A673 (cell line): ENCODE measurements at regions not wholly inside any gene's neighbourhood (a gene's known extent, or its start where the extent isn't known, plus 50 kb on each side); places are given as distances from the start of the nearest gene placed in this dataset.

Experiments used
- EZH2 ChIP-seq: fragments of 200-600 bp; sonication (generic); IDR thresholded peaks from 2 replicates; pipeline ENCODE4 v1.6.1; 2017; ENCODE audit warnings: borderline replicate concordance, low read depth, mild to moderate bottlenecking, mixed read lengths, antibody characterized with exemption, low read length; ENCODE audit not compliant: poor library complexity, severe bottlenecking
- TF ChIP-seq, protein P1 (sequence below): fragments of 300-800, 200-600 bp; sonication (generic); conservative IDR thresholded peaks from 2 replicates; pipeline ENCODE4 v1.5.1; 2017; ENCODE audit warnings: low read depth, mild to moderate bottlenecking, antibody characterized with exemption, low read length, moderate library complexity, mixed read lengths

GRCh38 chr9:28624771-28625170 is 1051.5 kb upstream of the C9orf72 start:
- TF ChIP-seq, protein P1, sequence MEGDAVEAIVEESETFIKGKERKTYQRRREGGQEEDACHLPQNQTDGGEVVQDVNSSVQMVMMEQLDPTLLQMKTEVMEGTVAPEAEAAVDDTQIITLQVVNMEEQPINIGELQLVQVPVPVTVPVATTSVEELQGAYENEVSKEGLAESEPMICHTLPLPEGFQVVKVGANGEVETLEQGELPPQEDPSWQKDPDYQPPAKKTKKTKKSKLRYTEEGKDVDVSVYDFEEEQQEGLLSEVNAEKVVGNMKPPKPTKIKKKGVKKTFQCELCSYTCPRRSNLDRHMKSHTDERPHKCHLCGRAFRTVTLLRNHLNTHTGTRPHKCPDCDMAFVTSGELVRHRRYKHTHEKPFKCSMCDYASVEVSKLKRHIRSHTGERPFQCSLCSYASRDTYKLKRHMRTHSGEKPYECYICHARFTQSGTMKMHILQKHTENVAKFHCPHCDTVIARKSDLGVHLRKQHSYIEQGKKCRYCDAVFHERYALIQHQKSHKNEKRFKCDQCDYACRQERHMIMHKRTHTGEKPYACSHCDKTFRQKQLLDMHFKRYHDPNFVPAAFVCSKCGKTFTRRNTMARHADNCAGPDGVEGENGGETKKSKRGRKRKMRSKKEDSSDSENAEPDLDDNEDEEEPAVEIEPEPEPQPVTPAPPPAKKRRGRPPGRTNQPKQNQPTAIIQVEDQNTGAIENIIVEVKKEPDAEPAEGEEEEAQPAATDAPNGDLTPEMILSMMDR, result no peak
- TF ChIP-seq EZH2, result no peak
